Upper lobe of right lung (tissue), 1 donor: ENCODE measurements at regions not wholly inside any gene's neighbourhood (a gene's known extent, or its start where the extent isn't known, plus 50 kb on each side); places are given as distances from the start of the nearest gene placed in this dataset.

Source experiments
- ATAC-seq: fragments of 200-7000 bp; cut with Tn5 transposase; one replicate; pipeline ENCODE4 v1.9.1; 2020; ENCODE audit warnings: mild to moderate bottlenecking, moderate library complexity
- DNase-seq: peaks from one replicate; pipeline ENCODE4 v3.0.0-alpha.2; 2020
- H3K27ac ChIP-seq: fragments of 200-600 bp; one replicate; pipeline ENCODE4 v1.8.0; 2022
- H3K27me3 ChIP-seq: fragments of 200-600 bp; one replicate; pipeline ENCODE4 v1.8.0; 2022; ENCODE audit warnings: mild to moderate bottlenecking
- H3K36me3 ChIP-seq: fragments of 200-600 bp; one replicate; pipeline ENCODE4 v1.8.0; 2022
- H3K4me1 ChIP-seq: fragments of 200-600 bp; one replicate; pipeline ENCODE4 v1.8.0; 2022
- H3K4me3 ChIP-seq: fragments of 200-600 bp; one replicate; pipeline ENCODE4 v1.8.0; 2022; ENCODE audit warnings: mild to moderate bottlenecking
- H3K9me3 ChIP-seq: fragments of 200-600 bp; one replicate; pipeline ENCODE4 v1.8.0; 2022
- CTCF ChIP-seq: fragments of 200-600 bp; IDR thresholded peaks from one replicate; pipeline ENCODE4 v1.8.0; 2022; ENCODE audit warnings: antibody characterized with exemption
- intact Hi-C: fragments of 100-400 bp; cut with DNase I; formaldehyde crosslinking; loops from one replicate; pipeline ENCODE4 v1.11.0; 2022
- donor health status: DM: no; HTN: yes; CAD: no; lungs with severe emphysema.

- H3K27me3 ChIP-seq = no peaks in the 10 kb centered on the region
- intact Hi-C loops = no loop called here
- no peak for DNase-seq
- H3K4me3 ChIP-seq = no peak overlapping the region
- H3K4me1 ChIP-seq = no peaks in the 10 kb centered on the region
- TF ChIP-seq CTCF = no peak
- no peaks in the 10 kb centered on the region for H3K9me3 ChIP-seq
- H3K36me3 ChIP-seq = no peaks in the 10 kb centered on the region
- H3K27ac ChIP-seq = no peak overlapping the region
- no peak for ATAC-seq
These were observed 202.0 kb upstream of the MTPN start for GRCh38 chr7:136179154-136179553.

- Histone ChIP-seq H3K36me3 (no peaks in the 10 kb centered on the region), H3K4me1 (no peaks in the 10 kb centered on the region), H3K27me3 (no peaks in the 10 kb centered on the region), H3K9me3 (no peaks in the 10 kb centered on the region), H3K27ac (no peak overlapping the region), H3K4me3 (no peak overlapping the region)
- intact Hi-C loops = no loop called here
- DNase-seq (no peak), ATAC-seq (no peak)
- no peak for TF ChIP-seq CTCF
These were observed 197.4 kb upstream of the MTPN start for GRCh38 chr7:136174477-136175125.

- no peak for ATAC-seq
- no peak for DNase-seq
- intact Hi-C loops = no loop called here
- TF ChIP-seq CTCF = no peak
- no peaks in the 10 kb centered on the region for H3K36me3 ChIP-seq
- H3K9me3 ChIP-seq = no peaks in the 10 kb centered on the region
- no peak overlapping the region for H3K27ac ChIP-seq
- no peaks in the 10 kb centered on the region for H3K4me1 ChIP-seq
- H3K27me3 ChIP-seq = no peaks in the 10 kb centered on the region
- no peak overlapping the region for H3K4me3 ChIP-seq
These were observed 196.7 kb upstream of the MTPN start for GRCh38 chr7:136173874-136174273.

GRCh38 chr7:136171233-136171632 is 194.1 kb upstream of the MTPN start:
- Histone ChIP-seq H3K27ac (no peak overlapping the region), H3K4me3 (no peak overlapping the region), H3K27me3 (no peaks in the 10 kb centered on the region), H3K36me3 (no peaks in the 10 kb centered on the region), H3K4me1 (no peaks in the 10 kb centered on the region), H3K9me3 (no peaks in the 10 kb centered on the region)
- DNase-seq = no peak
- TF ChIP-seq CTCF = no peak
- intact Hi-C loops = no loop called here
- ATAC-seq = no peak

- no peak for ATAC-seq
- no peak overlapping the region for H3K4me3 ChIP-seq
- TF ChIP-seq CTCF = no peak
- H3K36me3 ChIP-seq = no peaks in the 10 kb centered on the region
- intact Hi-C loops = no loop called here
- no peaks in the 10 kb centered on the region for H3K9me3 ChIP-seq
- DNase-seq = no peak
- H3K27me3 ChIP-seq = no peaks in the 10 kb centered on the region
- no peak overlapping the region for H3K27ac ChIP-seq
- H3K4me1 ChIP-seq = no peaks in the 10 kb centered on the region
These were observed 191.7 kb upstream of the MTPN start for GRCh38 chr7:136168821-136169220.

GRCh38 chr7:136167991-136168390 is 190.8 kb upstream of the MTPN start:
- Histone ChIP-seq H3K36me3 (no peaks in the 10 kb centered on the region), H3K4me3 (no peak overlapping the region), H3K27ac (no peak overlapping the region), H3K9me3 (no peaks in the 10 kb centered on the region), H3K4me1 (no peaks in the 10 kb centered on the region), H3K27me3 (no peaks in the 10 kb centered on the region)
- no peak for TF ChIP-seq CTCF
- no peak for ATAC-seq
- no peak for DNase-seq
- intact Hi-C loops = no loop called here
